Stimulated activated CD4-positive, alpha-beta T cell treated with anti-CD3 and anti-CD28 coated beads, Interleukin-12 subunit alpha, Interleukin-12 subunit beta, amount 100 ng/mL, for 48 hours (primary cell): ENCODE measurements at regions not wholly inside any gene's neighbourhood (a gene's known extent, or its start where the extent isn't known, plus 50 kb on each side); places are given as distances from the start of the nearest gene placed in this dataset.

Experiments
- DNase-seq, 3 donors: peaks; one replicate each; pipeline ENCODE4 v3.0.0-alpha.2; 2020; ENCODE audit warnings: low read depth in 2 of 3, low spot score in 1 of 3

DNA sequence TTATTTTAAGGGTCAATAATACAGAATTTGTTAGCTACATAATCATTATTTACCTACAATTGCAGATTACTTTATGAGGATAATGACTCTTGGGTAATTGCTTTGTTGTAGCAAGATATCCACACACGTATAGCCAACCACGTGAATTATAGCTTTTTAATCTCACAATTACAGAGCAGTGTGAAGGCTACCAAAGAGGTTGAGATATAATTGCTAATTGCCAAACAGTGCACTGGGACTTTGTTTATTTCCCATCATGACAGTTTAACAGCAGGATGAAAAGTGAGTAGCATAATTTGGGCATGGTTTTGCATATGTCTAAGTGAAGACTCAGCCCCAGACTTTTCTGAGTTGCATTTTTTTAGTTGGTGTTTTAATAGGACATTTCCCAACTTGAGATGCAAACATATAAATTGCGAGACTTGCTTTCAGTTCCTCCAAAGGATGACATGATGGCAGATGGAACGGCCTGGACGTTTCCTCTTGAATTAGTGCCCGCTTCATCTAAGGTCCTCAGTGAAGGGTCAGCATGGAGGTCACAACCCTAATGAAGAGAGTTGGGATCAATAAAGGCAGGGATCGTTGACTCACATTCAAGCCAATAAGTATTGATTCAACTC, 180.7 kb upstream of the GPR26 start:
- DNase-seq = no peak

DNA sequence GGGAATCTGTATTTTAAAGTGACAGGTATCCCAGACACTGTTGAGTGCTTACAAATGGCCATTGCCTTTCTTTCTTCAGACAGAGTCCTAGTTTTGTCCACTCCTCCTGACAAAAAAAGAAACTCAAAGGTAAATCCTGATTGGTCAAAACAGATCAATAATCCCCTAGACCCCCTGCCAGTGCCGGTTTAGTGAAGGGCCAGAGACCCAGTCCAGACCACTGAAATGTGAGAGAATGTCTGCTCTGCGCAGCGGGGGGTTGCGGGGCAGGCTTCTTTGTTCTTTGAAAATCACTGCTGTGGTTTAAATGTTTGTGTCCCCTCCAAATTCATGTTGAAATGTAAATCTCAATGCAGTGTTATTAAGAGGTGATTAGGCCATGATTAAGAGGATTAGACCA, 177.7 kb upstream of the GPR26 start:
- no peak for DNase-seq

DNA sequence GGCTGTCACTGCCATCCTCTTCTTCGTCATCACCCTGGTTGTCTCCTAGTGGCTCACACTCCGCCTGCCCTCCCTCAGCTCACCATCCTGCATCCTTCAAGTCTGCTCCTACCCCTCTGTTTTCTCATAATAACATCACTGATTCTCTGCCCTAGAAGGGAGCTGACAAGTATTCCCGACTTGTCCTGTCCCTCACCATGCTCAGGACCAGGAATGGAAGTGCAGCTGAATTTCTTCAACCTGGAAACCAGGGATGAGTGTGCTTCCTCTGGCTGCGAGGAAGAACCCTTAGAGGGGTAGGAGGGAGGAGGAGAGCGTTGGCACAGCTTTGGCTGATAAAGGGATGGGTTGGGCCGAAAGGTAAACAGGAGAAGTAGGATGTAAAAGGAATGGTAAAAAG, 174.8 kb upstream of the GPR26 start:
- no peak for DNase-seq

DNA sequence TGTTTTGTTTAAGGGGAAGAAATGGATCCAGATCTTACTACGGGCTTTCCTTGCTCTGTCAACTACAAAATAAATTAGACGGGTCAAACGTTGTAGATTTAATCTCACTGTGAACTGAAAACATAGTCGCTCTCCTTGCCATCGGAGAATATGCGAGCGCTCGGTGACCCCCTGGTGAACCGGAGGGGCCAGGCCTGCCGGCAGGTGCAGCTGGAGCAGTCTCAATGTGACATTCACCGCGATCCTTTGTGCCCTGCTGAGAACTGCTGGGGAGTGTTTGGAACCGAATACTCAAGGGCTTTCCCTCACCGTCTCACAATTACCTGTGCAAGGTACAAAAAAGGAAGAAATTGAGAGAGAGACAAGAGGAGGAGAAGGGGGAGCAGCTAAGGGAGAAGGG, 174.1 kb upstream of the GPR26 start:
- no peak for DNase-seq

DNA sequence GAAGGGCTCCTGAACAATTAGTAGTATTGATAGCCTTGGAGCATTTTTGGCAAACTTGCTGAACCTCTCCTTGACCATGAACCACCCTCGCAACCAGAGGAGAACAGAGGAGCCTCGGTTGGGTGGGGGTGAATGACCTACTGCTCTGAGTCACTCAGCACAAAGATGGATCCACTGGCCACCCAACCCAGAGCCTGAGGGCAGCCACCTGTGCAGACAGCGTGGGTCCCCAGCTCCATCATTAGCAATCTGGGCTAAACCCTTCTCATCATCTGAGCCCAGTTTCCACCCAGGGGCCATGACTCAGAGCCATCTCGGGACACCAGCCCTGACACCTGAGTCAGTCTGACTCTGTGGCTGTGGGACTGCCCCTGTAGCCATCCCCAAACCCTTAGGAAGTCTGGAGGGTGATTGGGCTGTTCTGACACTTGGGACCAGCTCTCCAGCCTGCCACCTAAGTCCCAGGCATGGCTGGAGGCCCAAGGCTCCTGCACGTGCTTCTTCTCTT, 171.8 kb upstream of the GPR26 start:
- DNase-seq = no peak

DNA sequence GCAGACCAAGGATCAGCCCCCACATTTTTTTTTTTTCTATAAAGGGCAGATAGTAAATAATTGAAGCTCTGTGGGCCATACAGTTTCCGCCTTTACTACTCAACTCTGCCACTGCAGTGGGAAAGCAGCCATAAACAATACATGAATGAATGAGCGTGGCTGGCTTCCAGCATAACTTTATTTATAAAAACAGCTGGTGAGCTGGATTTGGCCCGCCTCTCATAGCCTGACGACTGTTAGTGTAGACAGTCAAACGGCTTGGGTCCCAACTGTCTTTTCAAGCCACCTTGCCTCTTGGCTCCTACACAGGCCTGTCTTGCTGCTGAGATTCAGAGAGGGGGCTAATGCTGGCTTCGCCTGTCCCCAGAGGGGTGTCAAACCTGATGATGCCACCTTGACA, 169.8 kb upstream of the GPR26 start:
- no peak for DNase-seq

DNA sequence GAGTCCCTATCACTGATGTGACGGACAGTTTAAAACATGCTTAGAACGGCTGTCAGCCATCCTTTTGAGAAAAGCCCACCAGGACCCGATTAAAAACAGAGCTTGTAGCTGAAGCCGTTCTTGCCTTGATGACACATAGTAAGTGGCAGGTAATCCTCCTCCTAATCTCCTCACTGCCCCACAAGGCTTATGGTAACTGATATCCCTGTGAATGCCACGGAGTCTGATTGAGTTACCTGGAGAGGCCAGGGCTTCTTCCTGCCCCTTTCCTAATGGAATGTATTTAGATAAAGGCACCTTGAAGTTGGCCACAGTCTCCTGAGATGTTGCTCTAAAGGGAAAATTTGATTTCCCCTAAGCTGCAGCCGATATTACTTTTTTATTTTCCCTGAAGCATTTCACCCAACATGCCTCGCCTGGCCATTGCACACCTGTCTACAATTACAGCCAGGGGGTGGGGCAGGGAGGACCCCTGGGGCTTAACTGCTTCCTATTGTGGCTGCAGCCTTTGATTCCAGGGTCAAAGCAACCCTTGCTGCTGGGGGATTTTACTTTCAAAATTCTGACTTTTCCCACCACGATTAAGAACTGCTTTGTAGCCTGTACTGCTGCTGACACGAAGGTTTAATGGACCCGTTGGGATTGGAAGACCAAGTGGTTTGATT, 169.0 kb upstream of the GPR26 start:
- no peak for DNase-seq

DNA sequence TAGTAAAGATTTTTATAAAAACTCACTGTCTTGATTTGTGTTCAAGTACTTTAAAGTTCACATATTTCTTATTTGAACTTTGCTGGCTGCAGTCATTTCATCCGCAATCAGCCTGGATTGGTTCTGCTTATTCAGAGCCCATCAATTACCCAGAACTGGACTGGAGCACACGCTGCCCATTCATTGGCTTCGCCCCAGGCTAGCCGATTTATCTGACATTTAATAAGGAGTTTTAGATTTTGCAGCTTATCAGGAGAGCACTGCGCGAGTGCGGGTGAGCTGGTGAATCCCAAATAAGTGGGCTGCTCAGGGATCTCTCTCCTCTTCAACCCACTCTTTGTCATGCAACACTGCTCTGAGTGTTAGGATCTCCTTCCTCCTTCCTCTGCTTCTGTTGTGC, 166.0 kb upstream of the GPR26 start:
- DNase-seq = no peak

DNA sequence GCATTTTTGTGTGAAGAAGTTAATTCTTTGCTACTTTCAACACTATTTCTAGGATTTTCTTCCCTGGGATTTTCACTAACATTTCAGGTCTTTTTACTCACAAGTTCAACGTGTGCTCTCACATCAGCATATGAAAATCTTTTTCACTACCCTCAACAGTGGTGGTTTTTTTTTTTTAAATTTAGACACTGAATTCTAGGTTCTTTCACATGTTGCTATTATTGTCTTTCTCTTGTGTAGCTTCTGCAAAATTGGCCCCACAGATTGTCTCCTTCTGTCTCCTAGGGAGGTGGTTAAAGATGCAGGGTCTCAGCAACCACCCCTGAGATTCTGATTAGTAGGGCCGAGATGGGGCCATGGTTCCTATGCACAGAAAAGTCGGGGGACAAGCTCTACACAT, 165.0 kb upstream of the GPR26 start:
- DNase-seq = no peak

DNA sequence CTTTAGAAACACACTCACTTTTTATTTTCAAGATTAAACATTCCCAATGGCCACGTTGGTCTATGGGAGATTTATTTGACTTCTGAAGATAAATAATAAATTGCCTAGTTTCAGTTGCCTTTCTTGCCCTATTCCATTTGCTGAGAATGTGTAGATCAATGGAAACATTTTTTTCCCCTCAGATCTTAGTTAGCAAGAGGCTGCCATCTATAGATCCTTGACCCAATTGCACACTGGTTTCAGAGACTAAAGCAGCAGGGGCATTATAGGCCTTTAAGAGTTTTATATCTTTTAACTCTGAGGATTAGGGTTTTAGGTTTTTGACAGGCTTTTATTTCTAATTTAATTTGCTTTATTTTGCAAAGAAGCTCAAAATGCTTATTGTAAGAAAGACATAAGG, 163.2 kb upstream of the GPR26 start:
- no peak for DNase-seq

DNA sequence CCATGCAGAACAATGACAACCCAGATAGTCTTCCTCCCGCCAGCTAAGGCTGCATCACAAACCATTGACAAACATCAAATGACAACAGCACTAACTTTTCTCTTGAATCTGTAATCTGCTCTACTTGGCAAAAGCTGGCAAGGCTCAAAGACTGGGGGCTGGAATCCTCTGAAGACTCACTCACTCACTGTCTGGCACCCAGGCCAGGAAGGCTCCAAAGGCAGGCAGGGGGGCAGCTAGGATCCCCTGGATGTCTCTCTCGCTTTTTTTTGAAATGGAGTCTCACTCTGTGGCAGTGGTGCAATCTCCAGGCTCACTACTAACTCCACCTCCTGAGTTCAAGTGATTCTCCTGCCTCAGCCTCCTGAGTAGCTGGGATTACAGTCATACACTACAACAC, 159.7 kb upstream of the GPR26 start:
- DNase-seq = no peak

DNA sequence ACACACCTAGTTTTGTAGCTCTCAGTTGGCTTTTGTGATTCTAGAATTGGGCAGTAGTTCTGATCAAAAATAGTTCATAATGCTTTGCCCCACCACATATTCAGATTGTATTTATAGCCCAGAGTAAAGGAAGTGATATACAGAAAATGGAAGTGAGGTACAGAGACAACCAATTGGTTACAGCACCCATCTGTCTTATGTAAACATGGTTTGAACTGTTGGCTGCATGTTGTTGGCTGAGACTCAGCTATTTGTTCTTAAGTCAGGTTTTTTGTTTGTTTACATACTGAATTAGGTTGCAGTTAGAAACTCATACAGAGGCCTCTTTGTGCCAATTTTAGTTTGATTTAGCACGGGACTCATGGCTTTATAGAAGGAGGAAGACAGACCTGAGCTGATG, 158.9 kb upstream of the GPR26 start:
- no peak for DNase-seq

DNA sequence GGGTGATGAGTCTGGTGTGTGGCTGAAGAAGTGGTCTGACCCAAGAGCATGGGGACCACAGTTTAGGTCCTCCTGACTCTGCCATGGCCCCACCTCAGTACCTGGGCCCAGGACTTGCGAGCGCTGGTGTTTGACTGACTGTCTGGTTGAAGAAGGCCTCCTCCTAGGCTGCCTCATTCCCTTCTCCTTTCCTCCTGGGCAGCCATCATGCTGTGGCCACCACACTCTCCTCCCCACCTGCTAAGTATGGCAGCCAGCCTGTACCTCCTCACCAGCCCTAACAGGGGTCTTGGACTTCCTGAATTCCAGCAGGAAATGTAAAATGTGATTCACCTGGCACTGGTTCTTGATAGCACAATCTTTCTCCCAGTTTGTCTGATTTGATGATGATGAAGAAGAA, 156.8 kb upstream of the GPR26 start:
- no peak for DNase-seq

DNA sequence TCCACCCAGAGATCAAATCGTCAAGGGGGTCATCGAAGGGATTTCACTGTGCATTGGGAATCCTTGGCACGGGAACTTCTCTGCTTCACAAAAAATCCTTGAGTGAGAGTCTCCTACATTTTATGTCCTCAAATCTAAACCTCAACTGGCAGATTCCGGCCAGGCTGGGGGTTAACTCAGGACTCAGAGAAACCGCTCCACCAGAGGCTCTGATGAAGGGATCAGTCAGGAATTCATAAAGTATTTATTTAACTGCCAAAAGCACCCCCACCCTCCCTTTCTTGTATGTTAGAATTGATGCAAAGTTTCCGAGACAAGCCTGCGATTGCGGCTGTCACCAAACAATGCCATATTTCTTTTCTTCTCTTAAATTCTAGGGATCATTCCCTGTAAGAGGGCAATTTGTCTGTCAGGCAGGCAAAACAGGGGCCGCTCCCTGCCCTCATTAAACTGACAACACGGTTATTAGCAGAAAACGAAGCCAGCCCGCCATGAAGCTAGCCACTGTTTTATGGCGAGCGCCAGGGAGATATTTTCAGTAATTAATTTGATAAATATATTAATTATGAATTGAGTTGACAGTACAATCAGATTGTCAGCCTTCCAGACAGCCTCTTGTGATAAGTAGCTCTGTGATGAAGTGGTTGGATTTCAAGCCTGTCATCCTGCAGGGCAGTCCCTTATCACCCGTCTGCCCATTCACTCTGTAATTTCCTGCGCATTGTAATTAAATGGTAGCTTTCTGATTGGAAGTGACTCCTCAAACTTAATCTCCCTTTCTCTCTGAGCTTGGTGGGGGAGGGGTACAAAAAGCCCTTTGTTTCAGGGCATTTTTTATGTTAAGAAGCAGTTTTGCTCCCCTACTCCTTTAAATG, 153.0 kb upstream of the GPR26 start:
- no peak for DNase-seq

DNA sequence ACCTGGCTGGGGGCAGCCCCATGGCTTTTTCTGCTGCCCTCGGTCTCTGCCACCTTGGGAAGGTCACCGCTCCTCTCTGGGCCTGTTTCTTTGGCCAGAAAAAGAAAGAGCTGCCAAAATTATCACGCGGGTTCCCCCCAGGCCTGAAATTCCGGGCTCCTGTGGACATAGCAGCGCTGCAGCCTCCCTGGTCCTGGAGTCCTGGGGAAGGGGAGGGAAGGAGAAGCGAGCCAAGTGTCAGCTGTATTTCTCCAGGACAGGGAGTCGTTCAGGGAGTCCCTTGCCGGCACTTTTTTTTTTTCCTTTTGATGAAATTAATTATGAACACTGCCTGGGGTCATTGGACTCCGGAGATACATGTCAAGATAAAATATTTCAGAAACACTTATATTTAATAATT, 152.3 kb upstream of the GPR26 start:
- DNase-seq = no peak

DNA sequence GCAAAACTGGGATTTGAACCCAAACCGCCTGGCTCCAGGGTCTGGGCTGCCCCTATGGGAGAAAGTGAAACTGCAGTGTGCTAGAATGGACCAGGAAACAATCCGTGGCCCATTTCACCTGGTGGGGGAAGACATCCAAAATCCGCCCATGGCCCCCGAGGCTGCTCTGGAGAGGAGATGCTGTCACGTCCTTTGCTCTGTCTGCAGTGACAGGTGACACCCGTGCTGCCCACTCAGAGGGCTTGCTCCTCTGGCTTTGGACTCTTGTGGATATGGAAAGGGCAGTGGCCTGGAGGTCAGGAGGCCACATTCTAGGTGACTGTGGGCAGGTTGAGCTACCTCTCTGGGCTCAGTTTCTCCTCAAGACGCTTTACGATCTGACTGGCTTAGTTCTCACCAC, 151.2 kb upstream of the GPR26 start:
- DNase-seq = no peak

DNA sequence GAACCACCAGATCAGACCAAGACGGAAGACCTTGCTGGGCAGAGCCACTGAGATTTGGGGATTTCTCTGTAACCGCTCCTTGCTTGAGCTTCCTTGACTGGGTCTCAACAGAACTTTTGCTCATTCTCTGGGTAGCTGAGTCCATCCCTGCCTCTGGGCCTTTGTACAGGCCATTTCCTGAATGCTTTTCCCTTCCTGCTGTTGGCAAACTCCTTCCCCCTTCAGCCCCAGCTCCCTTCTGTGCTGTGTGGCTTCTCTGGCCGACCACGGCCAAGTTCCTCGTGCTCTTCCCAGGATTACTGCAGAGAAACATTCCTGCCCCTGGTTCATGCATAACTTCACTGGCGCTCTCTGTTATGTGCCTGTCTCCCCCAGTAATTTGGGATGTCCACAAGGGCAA, 150.5 kb upstream of the GPR26 start:
- DNase-seq = no peak

DNA sequence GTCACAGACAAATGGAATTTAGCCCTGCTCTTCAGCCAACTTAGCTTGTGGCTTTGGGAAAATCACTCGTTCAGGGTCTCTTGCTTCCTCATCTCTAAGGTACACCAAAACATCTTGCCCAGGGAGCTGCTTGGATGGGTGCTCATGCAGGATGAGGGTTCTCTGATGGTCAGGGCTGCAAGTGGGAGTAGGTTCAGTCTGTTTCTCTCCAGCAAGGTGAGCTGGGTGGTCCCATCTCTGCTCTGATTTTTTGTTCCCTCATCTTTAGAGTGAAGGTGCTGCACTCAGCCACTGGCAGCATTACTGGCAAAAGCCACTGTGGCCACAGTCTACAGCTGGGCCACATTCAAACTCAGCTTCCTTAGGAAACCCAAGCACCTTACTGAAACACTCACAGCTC, 149.9 kb upstream of the GPR26 start:
- DNase-seq = no peak

DNA sequence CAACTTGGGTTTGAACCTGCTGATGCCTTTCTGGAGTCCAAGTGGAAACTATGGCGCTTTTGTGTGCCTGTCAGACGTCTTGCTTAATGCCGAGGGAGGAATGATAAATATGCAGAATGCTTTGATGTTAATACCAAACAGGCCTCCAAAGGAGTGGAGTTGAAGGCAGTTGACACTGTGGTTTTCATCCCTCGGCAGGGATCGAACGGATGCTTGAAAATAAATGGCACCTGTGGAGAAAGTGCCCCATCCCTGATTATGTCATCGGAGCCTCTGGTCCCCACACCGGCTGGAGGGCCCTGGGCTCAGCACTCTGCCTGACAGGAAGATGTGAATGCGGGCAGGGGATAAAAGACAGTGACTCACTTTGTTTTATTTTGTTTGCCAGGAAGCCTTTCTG, 148.7 kb upstream of the GPR26 start:
- DNase-seq = no peak

DNA sequence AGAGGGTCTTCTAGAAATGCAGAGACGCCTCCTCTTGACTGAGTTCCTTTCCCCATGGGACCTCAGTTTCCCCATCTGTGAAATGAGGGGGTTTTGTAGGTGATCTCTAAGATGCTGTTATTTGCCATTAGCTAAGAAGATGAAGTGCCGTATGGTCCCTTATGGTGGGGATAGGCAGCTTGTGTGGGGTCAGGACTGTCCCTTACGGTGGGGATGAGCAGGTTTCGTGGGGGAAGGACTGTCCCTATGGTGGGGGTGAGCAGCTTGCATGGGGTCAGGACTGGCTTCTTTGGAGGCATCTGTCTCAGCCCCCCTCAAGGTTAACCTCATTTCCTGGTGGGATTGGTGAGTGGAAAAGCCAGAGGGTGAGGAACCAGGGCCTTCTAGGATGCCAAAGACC, 148.3 kb upstream of the GPR26 start:
- DNase-seq = no peak

DNA sequence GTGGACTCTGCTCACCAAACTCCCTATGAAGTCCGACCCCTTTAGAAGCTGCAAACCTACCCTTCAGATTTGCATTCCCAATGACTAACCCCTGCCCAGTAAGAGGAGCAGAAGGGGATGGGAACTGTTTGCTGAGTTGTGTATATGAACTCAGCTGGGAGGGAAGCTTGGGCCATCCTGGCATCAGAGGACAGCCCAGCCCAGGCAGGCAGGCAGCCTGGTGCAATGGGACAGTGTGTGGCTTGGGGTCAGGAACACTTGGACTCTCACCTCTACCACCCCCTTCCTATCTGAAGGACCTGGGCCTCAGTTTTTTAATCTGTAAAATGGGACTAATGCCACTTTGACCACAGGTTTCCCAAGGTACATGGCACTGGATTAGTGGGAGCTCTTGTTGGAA, 147.4 kb upstream of the GPR26 start:
- DNase-seq = no peak

DNA sequence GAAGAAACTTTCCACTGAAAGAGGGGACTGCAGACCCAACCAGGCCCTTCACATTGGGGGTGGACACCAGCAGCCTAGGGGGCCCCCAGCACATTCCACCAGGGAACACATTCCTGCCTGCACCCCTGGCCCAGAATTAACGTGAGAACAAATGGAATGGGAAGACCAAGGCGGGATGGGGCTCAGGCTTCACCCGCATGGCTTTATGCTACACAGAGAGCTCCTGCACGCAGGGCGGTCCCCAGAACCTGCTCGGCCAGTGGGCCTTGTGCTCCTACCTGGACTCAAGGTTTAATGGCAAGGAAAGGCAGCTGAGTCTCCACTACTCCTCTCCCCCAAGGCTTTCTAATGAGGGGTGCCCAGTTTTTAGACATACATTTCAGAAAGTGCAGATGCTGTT, 146.3 kb upstream of the GPR26 start:
- DNase-seq = no peak
